ENCODE measurements at regions not wholly inside any gene's neighbourhood (a gene's known extent, or its start where the extent isn't known, plus 50 kb on each side); places are given as distances from the start of the nearest gene placed in this dataset.

- H3K4me3 Mint-ChIP-seq = no peak overlapping the region
- H3K36me3 Mint-ChIP-seq = no peaks in the 10 kb centered on the region
Observed at GRCh38 chr12:92503971-92504593, 198.7 kb upstream of the PLEKHG7 start.

GRCh38 chr12:92503029-92503931, 199.5 kb upstream of the PLEKHG7 start:
- no peak overlapping the region for H3K4me3 Mint-ChIP-seq
- peaks cover 46% of the 10 kb centered on the region for H3K4me1 Mint-ChIP-seq (ENCODE audit: low read depth)
- peak overlapping the region; percentile 76 for H3K27ac Mint-ChIP-seq
- no peaks in the 10 kb centered on the region for H3K9me3 Mint-ChIP-seq (ENCODE audit: low read depth)
- no peaks in the 10 kb centered on the region for H3K36me3 Mint-ChIP-seq
- no peaks in the 10 kb centered on the region for H3K27me3 Mint-ChIP-seq

More at GRCh38 chr12:92503971-92504593, 198.7 kb upstream of the PLEKHG7 start:
- H3K27me3 Mint-ChIP-seq = no peaks in the 10 kb centered on the region
- H3K4me1 Mint-ChIP-seq (ENCODE audit: low read depth) = peaks cover 46% of the 10 kb centered on the region
- no peaks in the 10 kb centered on the region for H3K9me3 Mint-ChIP-seq (ENCODE audit: low read depth)
- H3K27ac Mint-ChIP-seq = peak overlapping the region; percentile 76

GRCh38 chr12:92502417-92503028, 200.3 kb upstream of the PLEKHG7 start:
- peak overlapping the region; percentile 76 for H3K27ac Mint-ChIP-seq
- H3K36me3 Mint-ChIP-seq = no peaks in the 10 kb centered on the region
- H3K4me1 Mint-ChIP-seq (ENCODE audit: low read depth) = peaks cover 46% of the 10 kb centered on the region
- no peak overlapping the region for H3K4me3 Mint-ChIP-seq
- H3K9me3 Mint-ChIP-seq (ENCODE audit: low read depth) = no peaks in the 10 kb centered on the region
- H3K27me3 Mint-ChIP-seq = no peaks in the 10 kb centered on the region

GRCh38 chr12:92496790-92497189, 206.0 kb upstream of the PLEKHG7 start:
- Mint-ChIP-seq H3K36me3 (peaks cover 7% of the 10 kb centered on the region), H3K4me1 (ENCODE audit: low read depth) (peaks cover 15% of the 10 kb centered on the region), H3K27me3 (no peaks in the 10 kb centered on the region), H3K4me3 (no peak overlapping the region), H3K9me3 (ENCODE audit: low read depth) (peaks cover 3% of the 10 kb centered on the region), H3K27ac (no peak overlapping the region)

- peaks cover 6% of the 10 kb centered on the region for H3K9me3 Mint-ChIP-seq (ENCODE audit: low read depth)
- no peak overlapping the region for H3K27ac Mint-ChIP-seq
- no peaks in the 10 kb centered on the region for H3K27me3 Mint-ChIP-seq
- peaks cover 12% of the 10 kb centered on the region for H3K4me1 Mint-ChIP-seq (ENCODE audit: low read depth)
- H3K4me3 Mint-ChIP-seq = no peak overlapping the region
- peaks cover 11% of the 10 kb centered on the region for H3K36me3 Mint-ChIP-seq
Observed at GRCh38 chr12:92495108-92495507, 207.7 kb upstream of the PLEKHG7 start.

GRCh38 chr12:92493816-92494215, 209.0 kb upstream of the PLEKHG7 start:
- H3K27me3 Mint-ChIP-seq = no peaks in the 10 kb centered on the region
- H3K27ac Mint-ChIP-seq = peak overlapping the region; percentile 64
- H3K4me3 Mint-ChIP-seq = no peak overlapping the region
- H3K9me3 Mint-ChIP-seq (ENCODE audit: low read depth) = peaks cover 6% of the 10 kb centered on the region
- H3K4me1 Mint-ChIP-seq (ENCODE audit: low read depth) = peaks cover 14% of the 10 kb centered on the region
- peaks cover 11% of the 10 kb centered on the region for H3K36me3 Mint-ChIP-seq

GRCh38 chr12:92492995-92493394, 209.8 kb upstream of the PLEKHG7 start:
- Mint-ChIP-seq H3K9me3 (ENCODE audit: low read depth) (peaks cover 6% of the 10 kb centered on the region), H3K27me3 (no peaks in the 10 kb centered on the region), H3K36me3 (peaks cover 11% of the 10 kb centered on the region), H3K4me3 (no peak overlapping the region), H3K4me1 (ENCODE audit: low read depth) (peaks cover 19% of the 10 kb centered on the region), H3K27ac (no peak overlapping the region)

GRCh38 chr12:92492291-92492690, 210.5 kb upstream of the PLEKHG7 start:
- Mint-ChIP-seq H3K27ac (no peak overlapping the region), H3K36me3 (peaks cover 11% of the 10 kb centered on the region), H3K9me3 (ENCODE audit: low read depth) (peaks cover 6% of the 10 kb centered on the region), H3K4me3 (no peak overlapping the region), H3K27me3 (no peaks in the 10 kb centered on the region), H3K4me1 (ENCODE audit: low read depth) (peaks cover 19% of the 10 kb centered on the region)

GRCh38 chr12:92489781-92490180, 213.0 kb upstream of the PLEKHG7 start:
- H3K27me3 Mint-ChIP-seq = no peaks in the 10 kb centered on the region
- H3K9me3 Mint-ChIP-seq (ENCODE audit: low read depth) = peaks cover 6% of the 10 kb centered on the region
- peaks cover 30% of the 10 kb centered on the region for H3K4me1 Mint-ChIP-seq (ENCODE audit: low read depth)
- no peak overlapping the region for H3K27ac Mint-ChIP-seq
- H3K36me3 Mint-ChIP-seq = peaks cover 11% of the 10 kb centered on the region
- no peak overlapping the region for H3K4me3 Mint-ChIP-seq

- H3K27me3 Mint-ChIP-seq = no peaks in the 10 kb centered on the region
- H3K9me3 Mint-ChIP-seq (ENCODE audit: low read depth) = peaks cover 6% of the 10 kb centered on the region
- H3K36me3 Mint-ChIP-seq = peaks cover 11% of the 10 kb centered on the region
- no peak overlapping the region for H3K27ac Mint-ChIP-seq
- H3K4me3 Mint-ChIP-seq = no peak overlapping the region
- H3K4me1 Mint-ChIP-seq (ENCODE audit: low read depth) = peaks cover 25% of the 10 kb centered on the region
Observed at GRCh38 chr12:92488735-92489134, 214.1 kb upstream of the PLEKHG7 start.

GRCh38 chr12:92487138-92487485, 215.7 kb upstream of the PLEKHG7 start:
- Mint-ChIP-seq H3K4me1 (ENCODE audit: low read depth) (peaks cover 20% of the 10 kb centered on the region), H3K27ac (no peak overlapping the region), H3K4me3 (no peak overlapping the region)

GRCh38 chr12:92486443-92487137, 216.2 kb upstream of the PLEKHG7 start:
- H3K9me3 Mint-ChIP-seq (ENCODE audit: low read depth) = peaks cover 2% of the 10 kb centered on the region
- no peak overlapping the region for H3K4me3 Mint-ChIP-seq
- H3K4me1 Mint-ChIP-seq (ENCODE audit: low read depth) = peaks cover 20% of the 10 kb centered on the region
- H3K27ac Mint-ChIP-seq = no peak overlapping the region
- H3K36me3 Mint-ChIP-seq = peaks cover 2% of the 10 kb centered on the region
- H3K27me3 Mint-ChIP-seq = no peaks in the 10 kb centered on the region

More at GRCh38 chr12:92487138-92487485, 215.7 kb upstream of the PLEKHG7 start:
- Mint-ChIP-seq H3K36me3 (peaks cover 7% of the 10 kb centered on the region), H3K27me3 (no peaks in the 10 kb centered on the region), H3K9me3 (ENCODE audit: low read depth) (peaks cover 6% of the 10 kb centered on the region)

- H3K27ac Mint-ChIP-seq = peak overlapping the region; percentile 85
Observed at GRCh38 chr12:92485351-92486348, 217.1 kb upstream of the PLEKHG7 start.

GRCh38 chr12:92482599-92482998, 220.2 kb upstream of the PLEKHG7 start:
- H3K36me3 Mint-ChIP-seq = peaks cover 3% of the 10 kb centered on the region
- H3K4me3 Mint-ChIP-seq = no peak overlapping the region
- H3K9me3 Mint-ChIP-seq (ENCODE audit: low read depth) = peaks cover 4% of the 10 kb centered on the region
- H3K4me1 Mint-ChIP-seq (ENCODE audit: low read depth) = peaks cover 22% of the 10 kb centered on the region
- no peak overlapping the region for H3K27ac Mint-ChIP-seq
- H3K27me3 Mint-ChIP-seq = no peaks in the 10 kb centered on the region

More at GRCh38 chr12:92485351-92486348, 217.1 kb upstream of the PLEKHG7 start:
- Mint-ChIP-seq H3K36me3 (peaks cover 2% of the 10 kb centered on the region), H3K4me3 (no peak overlapping the region), H3K27me3 (no peaks in the 10 kb centered on the region), H3K4me1 (ENCODE audit: low read depth) (peaks cover 20% of the 10 kb centered on the region), H3K9me3 (ENCODE audit: low read depth) (no peaks in the 10 kb centered on the region)
